Iris pigment epithelial cell (primary cell): ENCODE measurements at regions not wholly inside any gene's neighbourhood (a gene's known extent, or its start where the extent isn't known, plus 50 kb on each side); places are given as distances from the start of the nearest gene placed in this dataset.

Experiments
- DNase-seq: peaks from one replicate; pipeline ENCODE4 v3.0.0-alpha.2; 2011; ENCODE audit warnings: low read depth

DNA sequence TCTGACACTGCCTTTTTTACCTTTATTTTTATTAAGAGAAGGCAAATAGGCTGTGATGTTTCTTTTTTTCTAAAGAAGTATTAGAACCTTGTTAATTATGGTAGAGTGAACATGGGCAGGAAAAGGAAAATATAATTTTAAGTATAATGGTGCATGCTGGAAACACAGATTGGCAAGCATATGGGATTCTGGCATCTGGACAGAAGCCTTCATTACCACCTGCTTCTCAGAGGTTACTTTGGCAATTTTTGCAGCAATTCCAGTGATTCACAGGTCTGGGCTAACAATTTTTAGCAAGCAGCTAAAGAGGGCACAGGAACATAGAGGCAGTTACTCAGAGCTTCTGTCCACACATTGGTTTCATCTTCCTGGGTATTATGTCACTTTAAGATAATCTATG is 258.3 kb downstream of the DIPK2A start:
- DNase-seq: no peak

DNA sequence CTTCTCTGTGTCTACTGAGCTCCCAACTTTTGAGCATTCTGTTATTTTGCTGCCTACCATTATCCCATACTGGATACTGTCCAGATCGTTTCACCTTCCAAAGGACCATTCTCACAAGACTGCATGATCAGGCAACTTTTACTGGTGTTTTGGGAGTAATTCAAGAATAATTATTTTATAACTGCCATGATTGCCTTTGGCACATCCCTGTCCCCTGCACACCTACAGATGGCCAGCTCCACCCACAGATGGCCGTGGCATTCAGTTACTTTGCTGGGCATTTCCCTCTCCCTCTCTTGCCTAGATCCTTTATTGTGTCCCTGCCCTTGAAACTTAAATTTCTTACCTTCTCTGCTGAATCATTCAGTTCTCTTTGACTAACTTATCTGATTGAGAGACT is 263.9 kb downstream of the DIPK2A start:
- DNase-seq: no peak

DNA sequence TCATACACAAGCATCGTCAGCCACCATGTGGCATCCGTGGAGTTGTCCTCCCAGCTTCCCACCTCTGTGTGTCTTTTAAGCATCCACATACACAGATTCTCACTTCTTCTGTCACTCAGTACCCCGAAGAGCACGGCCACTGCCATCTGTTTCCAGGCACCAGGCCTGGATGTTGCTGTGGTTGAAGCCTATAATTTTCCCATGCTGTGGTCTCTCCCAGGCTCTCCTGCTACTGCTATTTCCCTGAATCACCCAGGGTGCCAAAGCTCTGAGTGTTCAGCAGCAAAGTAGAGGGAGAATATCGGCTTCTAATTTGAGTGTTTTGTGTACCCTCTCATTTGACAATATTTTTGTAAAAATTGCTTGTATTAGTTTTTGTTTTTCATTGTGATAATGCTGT is 265.7 kb downstream of the DIPK2A start:
- no peak for DNase-seq

DNA sequence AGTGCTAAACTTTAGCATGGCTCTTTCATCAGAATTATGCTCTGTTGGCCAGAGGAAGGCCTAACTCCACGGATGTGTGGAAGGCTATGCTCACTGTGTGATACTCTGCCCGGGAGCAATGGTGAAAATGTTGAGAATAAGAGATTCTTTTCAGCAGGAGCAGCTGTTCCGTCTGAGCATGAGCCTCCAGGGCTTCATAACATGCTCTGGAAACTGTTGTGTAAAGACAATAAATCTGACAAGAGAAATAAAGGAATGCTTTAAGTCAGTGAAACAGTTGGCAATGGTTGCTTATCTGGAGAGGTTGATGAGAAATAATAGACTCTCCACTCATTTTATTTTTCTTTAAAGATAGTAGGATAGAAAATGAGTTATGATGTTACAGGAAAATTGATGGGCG is 269.8 kb downstream of the DIPK2A start:
- DNase-seq: no peak

DNA sequence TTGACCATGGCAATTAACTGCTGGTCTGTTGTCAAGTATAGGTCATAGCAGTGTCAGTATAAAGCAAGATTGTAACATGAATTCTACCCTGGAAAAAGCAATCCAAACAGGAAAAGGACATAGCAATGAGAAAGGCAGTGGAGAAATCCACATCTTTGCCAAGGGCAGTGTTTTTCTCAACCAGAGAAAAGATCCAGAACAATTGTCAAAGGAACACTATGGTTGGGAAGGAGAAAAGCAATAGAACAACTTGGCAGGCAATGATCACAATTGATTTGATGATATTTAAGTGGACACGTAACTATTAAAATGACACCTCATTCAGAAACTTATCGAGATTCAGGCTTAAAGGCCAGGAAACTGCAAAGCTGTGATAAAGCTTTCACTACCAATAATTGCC is 271.1 kb downstream of the DIPK2A start:
- DNase-seq: no peak

DNA sequence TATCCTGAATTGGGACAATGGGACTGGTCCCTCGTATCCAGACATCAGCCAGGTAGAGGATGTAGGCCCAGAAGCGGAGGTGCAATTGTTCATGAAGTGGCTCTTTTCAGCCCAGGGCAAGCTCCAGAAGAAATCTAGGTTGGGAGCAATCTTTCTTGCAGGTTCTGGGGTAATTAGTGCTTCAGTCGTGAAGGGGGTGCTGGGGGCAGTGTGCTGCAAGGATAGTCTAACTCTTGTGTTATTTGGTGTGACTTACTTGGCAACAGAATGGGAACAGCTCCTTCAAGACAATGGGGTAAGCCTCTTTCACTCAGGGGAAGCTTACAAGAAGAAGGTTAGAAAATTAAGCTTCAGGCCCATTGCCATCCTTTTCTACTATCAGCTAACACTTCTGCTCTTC is 273.0 kb downstream of the DIPK2A start:
- no peak for DNase-seq

DNA sequence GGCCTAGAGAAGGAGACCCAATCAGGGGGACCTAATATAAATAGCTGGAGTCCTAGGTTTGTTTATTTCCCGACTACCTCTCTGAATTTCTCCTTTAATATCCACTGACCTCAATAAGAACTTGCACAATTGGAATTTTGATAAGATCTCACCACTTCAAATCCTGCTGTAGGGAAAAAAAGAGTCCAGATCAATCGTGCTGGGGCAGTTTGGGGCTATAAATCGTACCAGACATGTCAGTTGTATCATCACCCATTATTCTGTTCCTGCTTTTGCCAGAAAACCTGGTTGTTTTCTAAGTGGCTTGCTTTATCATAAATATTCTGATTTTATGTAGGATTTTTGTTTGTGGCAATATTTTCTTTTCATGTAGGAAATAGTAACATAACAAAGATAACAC is 281.3 kb downstream of the DIPK2A start:
- DNase-seq: no peak

DNA sequence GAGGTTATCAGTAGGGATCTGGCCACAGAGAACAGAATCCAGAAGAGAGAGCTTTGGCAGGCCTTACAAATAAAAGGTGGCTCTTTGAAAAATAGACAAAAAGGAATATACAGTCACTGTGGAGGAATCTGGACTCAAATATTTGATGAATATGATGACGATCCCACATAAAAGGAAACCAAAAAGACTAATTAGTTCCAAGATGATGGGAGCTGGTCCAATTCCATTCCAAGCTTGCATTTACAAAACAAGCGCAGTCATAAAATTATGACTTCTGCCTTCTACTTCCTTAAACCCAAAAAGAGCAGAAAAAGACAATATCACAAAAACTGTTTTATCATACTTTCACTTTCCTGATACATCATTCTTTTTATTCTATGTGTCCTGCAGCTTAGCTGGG is 285.8 kb downstream of the DIPK2A start:
- no peak for DNase-seq

DNA sequence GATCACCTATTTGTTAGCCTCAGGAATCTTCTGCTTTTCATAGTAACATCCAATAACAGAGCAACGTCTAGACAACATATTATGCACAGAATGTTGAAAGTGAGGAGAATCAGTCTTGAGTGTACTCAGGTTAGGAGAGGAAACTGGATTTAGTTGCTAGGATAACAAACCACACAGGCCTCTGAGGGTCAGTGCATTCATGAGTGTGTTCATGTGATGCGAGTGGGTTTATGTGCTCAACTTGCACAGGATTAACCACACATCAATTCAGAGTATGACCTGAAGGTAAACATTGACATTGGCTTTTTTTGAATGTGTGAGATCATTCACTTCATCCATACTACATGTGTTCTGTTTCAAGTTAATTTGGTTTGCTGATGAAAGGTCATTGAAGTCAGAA is 287.6 kb downstream of the DIPK2A start:
- peak; percentile 43 for DNase-seq

DNA sequence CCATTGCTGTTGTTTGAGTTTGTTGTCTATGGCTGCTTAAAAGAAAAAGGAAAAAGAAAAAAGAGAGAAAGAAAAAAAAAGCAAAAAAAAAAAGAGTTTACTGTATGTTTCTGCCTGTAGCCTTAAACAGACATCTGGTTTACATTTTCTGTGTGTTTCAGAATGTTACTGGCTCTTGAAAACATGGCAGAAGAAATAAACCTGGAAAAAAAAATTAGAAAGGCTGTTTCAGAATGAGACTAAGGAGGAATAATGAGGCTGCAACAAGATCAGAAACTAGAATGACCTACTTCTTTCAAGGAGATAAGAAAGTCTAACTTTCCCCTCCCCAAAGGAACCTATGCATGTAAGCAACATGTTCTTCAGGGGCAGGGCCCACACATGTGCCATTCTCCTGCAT is 292.1 kb downstream of the DIPK2A start:
- DNase-seq: no peak

DNA sequence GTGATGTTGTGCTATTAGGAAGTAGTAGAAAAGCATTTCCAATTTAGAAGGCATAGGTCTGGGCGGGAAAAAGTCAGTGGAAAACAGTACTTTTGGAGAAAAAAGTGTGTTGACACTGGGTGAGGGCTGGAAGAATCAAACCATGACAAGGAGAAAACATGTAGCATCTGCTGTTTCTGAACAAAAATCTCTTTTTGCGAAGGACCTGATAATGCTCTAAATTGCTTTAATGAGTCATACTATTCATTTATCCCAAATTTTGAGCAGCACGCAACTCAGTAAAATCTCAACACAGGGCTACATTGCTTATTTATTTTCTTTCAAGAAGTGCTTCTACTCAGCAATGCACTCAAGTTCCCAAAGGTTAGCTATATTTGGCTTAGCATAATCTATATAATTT is 292.7 kb downstream of the DIPK2A start:
- no peak for DNase-seq

DNA sequence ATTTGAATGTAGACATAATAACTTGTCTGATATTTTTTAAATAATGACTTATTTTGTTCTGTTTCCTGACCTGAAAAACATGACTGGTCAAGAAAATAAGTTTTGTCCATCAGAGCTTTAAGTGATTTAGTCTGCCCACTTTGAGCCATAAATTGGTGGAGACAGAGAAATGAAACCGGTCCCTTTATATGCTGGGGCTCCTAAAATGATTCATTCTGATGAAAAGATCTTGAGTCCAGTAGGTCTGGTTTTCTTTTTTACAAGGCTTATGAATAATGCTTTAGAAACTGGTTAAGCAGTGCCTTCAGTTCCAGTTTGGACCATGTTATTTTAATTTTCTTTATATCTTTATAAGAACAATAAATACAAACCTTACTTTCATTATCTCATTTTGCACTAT is 293.2 kb downstream of the DIPK2A start:
- no peak for DNase-seq

DNA sequence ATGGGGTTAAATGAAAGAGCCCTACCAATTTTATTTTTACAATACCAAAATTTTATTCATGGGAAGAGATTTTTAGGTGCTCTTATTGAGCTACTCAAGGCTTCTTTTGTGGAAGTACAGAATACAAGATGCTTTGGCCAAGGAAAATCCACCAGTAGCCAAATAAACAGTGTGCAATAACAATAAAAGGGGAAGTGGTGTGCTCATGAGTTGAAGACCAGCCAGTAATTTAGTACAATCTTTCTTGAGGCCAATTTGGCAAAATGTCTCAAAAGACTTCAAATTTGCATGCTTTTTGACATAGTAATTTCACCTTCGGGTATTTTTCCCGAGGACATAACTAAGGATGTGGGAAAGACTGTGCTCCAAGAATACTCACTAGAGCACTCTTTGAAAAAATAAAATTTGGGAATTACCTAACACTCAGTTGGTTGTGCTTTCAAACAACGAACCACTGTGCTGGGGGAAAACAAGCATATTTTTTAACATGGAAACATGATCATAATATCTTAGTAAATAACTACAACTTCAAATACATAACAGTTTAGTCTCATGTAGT is 294.0 kb downstream of the DIPK2A start:
- DNase-seq: no peak

DNA sequence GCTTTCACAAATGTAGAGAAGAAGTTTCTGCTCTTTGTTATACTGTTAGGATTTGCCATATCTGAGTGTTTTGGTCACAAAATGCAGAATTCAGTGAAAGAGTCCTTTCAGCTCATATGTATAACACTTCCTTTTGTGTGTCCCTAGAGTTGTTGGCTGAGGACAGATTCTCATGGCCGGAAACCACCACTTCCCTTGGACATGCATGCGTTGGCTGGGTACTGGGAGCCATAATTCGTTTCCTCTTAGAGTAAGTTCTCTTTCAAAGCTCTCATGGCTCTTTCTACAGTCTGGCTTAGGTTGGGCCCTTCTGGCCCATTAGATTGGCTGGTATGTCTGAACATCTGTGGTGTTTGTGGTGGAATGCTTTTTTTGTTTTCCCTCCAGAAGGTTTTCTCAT is 298.5 kb downstream of the DIPK2A start:
- no peak for DNase-seq

DNA sequence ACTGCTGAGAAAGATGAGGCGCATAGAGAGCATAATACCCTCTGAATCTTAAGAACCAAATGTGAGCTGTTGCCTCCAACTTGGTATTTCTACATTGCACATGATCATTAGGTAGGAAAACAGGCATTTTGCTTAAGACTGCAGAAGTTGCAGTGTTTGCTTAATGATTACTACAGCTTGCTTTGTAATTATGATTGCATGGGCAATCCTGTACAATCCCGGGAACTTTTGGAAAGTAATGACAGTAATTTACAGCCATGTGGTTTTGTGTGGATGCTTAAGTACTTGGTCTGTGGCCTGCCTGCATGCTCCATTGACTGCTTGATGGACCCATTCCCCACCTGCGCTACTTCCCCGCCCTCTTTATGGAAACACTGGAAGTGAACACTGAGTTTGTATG is 301.1 kb downstream of the DIPK2A start:
- DNase-seq: no peak

DNA sequence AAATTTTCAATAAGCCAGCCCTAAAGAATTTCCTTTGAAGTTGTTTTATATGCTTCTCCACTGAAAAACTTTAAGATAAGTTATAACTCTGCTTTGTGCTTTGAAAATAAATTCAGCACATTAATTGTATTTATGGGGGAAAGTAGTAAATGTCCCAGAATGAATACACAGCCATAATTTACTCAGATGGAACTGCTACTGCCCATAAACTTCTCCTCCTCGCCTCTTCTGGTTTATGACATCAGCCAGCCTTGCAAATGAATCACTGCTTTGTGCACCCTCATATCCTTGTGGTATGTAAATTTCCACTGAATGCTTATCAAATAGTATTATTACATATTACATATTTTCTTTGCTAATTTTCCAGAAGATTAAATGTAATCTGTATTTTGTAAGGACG is 302.0 kb downstream of the DIPK2A start:
- peak; percentile 39 for DNase-seq

DNA sequence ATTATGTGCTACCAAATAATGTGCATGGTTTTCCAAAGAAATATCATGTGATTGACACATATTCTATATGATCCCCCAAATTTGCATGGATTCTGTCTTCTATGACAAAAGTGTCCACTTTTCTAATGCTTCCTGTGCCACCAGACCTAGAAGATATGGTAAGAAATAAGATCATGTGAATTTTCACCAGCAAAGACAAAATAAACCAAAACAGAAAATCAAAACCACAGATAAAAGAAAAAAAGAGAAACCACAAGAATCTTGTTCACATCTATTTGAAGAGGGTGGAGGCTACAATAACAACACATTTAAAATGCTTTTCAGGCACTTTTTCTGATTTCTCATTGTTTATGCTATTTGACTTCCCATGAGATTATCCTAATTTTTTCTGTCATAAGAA is 303.4 kb downstream of the DIPK2A start:
- no peak for DNase-seq

DNA sequence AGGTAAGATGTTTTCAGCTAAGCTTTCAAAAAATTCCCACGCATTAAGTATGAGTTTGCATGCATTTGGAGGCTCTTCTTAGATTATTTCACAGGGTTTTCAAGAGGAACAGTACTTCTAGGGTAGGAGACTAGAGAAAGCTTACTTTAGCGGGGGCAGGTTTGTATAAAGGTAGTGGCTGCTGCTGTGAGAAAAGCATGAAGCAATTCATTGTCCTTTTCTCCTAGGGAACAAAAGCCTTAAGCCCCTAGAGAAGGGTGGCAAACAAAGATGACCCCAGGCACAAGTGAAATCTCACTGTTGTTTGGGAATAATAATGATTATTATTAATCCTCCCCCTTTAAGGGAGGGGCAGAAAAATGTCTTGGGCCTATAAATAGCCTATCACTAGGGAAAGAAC is 310.7 kb downstream of the DIPK2A start:
- DNase-seq: no peak

DNA sequence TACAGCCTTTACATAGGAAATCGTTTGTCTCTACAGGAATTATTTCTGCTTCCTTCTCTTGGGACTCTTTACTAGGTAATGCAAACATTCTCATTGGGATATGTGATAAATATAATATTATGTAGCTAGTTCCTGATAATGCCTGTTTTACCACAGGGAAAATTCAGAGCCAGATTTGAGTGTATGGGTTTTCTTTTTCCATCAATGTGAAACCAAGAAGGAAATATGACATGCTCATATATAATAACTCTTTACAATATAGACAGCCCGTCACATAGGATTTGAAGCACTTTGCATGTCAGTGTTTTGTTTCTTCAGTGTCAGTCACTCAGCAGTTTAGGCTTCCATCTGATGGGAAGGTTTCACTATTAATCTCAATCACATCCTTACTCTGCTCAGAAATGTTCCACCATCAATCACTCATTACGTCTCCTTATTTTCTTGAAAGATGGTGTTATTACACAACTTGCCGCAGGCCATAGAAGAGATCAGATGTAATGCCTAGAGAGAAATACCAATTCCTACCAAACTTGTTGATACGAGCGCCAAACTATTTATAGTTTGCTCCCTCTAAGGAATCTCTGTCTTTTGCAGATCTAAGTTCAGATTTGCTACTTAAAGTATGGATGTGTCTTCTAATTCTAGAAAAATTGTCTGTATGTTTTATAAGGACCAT is 314.8 kb downstream of the DIPK2A start:
- no peak for DNase-seq

DNA sequence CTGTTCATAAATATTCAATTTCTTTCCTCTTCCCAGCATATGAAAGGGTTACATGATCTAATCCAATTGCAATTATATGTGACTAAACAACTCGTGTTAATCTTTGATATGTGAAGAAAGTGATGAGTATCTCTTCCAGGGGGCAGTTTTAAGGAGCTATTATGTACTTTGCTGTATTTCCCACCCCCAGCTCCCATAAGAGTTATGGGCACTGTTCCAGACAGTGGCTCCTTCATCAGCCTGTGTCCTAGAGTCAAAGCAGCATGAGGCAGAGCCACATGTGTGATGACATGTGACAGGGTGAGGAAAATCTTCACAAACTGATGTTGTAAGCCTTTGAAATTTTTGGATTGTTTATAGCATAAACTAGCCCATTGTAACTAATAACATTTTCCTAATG is 315.4 kb downstream of the DIPK2A start:
- no peak for DNase-seq

DNA sequence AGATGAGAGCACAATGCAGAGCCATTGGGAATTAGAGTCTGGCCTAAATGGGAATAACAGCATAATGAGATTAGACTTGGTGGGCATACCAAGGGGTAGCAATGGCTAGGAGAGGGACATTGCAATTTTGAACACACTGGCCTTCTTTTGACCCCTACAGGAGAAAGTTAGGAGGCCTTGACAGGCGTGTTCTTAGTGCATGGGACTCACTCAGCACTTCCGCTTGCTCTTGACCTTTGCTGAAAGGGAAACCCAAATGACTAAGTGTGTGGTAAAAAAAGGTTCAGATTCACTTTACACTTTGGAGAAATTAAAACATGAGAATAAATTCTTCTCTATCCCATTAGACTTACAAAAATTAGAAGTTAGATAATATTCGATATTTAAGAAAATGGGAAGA is 317.4 kb downstream of the DIPK2A start:
- DNase-seq: no peak

DNA sequence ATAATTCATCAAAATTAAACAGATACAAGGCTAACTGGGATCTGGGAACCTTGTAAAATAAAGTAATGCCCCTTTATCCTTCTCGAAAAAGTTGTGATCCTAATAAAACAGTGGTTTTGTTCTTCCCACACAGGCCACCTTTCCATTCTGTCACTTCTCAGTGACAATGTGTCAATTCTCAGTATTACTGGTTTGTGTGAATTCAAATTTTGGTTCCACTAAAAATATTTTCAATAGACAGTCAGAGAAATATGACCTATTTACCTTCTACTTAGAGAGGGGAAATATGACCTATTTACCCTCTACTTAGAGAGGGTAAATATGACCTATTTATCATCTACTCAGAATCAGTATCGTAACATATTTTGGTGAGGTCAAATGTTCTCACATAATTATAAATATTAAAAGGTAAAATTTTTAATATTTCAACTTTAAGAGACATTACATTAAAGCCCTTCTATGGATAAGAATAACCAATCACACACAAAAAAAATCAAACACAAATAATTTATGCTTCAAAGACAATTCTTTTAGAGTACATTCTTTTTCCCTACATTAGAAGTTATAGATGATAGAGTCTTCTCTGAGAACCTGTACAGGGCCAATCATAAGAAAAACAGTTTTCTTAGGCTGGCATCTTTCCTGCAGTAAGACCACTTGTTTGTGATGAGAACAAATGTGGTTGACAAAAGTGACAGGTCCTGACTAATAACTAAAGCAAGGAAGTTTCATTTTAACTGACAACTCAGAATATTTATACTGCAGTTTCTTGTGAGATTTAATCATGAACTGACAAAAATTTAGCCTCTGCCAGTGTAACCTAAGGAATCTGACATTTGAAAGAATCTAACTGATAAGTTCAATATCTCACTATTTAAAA is 323.3 kb downstream of the DIPK2A start:
- DNase-seq: no peak

DNA sequence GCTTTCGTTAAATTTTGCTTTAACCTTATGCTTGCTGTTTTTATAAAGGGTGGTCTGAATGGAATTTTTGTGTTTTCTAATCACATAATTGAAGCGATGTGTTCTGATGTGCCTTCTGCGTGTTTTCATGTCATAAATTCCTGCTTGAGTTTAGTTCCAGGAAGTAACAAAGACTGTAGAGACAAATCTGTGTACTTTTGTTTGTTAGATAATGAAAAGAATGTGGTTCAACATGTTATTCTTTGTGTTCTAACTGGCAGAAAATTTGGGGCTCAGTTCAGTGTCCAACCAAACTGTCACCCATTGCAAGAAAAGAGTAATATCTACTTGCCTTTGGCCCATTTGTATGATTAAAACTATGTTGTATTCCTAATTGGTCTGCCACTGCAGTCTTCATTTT is 324.0 kb downstream of the DIPK2A start:
- no peak for DNase-seq

DNA sequence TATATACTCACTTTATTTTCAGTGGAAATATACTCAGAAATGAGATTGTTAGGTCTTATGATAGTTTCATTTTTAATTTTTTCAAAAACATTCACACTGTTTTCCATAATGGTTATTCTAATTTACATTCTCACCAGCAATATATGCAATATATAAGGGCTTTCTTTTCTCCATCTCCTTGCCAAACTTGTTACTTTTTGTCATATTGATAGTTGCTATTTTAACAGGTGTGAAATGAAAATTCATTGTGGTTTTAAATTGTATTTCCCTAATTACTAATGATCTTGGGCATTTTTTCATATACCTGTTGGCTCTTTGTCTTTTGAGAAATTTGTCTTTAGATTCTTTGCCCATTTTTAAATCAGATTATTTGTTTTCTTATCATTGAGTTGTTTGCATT is 325.2 kb downstream of the DIPK2A start:
- no peak for DNase-seq
